GM10248 (cell line): ENCODE measurements at regions not wholly inside any gene's neighbourhood (a gene's known extent, or its start where the extent isn't known, plus 50 kb on each side); places are given as distances from the start of the nearest gene placed in this dataset.

Experiments used
- CTCF ChIA-PET: fragments of 300-600 bp; sonication (Branson Sonifier 250); formaldehyde crosslinking; extraction: SDS; loops from one replicate; lab custom pipeline; 2021; ENCODE audit warnings: antibody characterized with exemption; lab: Yijun Ruan, JAX
- POLR2A ChIA-PET: fragments of 350-650 bp; sonication (Branson Sonifier 250); formaldehyde crosslinking; extraction: SDS; loops from one replicate; lab custom pipeline; 2020; ENCODE audit warnings: antibody characterized with exemption; lab: Yijun Ruan, JAX
- DNase-seq: peaks from one replicate; pipeline ENCODE4 v3.0.0; 2012; ENCODE audit errors: extremely low spot score
- TF ChIP-seq, protein P1 (sequence below): IDR thresholded peaks from 2 replicates; pipeline ENCODE4 v1.5.1; 2012; ENCODE audit warnings: mild to moderate bottlenecking, low read depth; ENCODE audit errors: extremely low read depth, missing control alignments, control extremely low read depth

DNA sequence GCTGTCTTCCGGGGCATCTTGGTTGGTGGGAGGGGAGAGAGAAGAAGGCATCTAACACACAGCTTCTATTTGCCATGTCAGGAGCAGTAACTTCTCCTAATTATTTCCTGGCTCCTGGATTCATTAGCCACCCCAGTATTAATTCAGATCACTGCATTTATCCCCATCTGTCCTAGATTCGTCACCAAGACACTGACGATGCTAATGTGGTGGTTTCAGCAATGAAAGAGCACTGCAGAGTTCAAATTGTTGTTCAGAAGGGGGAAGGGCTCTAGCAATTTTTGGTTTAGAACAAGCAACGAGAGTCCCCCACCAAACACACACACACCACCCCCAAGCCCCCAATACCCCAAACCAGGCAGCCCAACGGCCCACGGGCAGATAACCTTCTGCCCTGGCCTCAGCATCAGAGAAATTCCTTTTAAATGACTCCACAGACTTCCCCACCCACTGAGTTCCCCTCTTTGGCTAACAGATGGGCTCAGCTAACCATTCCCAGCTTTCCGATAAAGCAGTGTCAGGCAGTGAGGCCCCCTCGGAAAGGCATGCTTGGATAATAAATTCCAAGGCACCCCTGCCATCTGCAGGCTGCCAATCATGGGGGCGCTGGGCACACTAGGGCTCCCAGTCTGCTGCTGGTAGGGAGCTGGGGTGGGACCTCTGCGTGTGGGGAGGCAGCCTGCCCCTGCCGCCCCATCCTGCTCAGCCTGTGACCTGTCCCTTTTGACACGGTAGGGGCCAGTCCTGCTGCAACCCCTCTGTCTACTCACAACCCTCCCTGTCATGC lies 453.5 kb downstream of the MIAT start:
- CTCF ChIA-PET, result no interaction called here
- DNase-seq, result no peak
- POLR2A ChIA-PET, result no interaction called here
- TF ChIP-seq, protein P1, sequence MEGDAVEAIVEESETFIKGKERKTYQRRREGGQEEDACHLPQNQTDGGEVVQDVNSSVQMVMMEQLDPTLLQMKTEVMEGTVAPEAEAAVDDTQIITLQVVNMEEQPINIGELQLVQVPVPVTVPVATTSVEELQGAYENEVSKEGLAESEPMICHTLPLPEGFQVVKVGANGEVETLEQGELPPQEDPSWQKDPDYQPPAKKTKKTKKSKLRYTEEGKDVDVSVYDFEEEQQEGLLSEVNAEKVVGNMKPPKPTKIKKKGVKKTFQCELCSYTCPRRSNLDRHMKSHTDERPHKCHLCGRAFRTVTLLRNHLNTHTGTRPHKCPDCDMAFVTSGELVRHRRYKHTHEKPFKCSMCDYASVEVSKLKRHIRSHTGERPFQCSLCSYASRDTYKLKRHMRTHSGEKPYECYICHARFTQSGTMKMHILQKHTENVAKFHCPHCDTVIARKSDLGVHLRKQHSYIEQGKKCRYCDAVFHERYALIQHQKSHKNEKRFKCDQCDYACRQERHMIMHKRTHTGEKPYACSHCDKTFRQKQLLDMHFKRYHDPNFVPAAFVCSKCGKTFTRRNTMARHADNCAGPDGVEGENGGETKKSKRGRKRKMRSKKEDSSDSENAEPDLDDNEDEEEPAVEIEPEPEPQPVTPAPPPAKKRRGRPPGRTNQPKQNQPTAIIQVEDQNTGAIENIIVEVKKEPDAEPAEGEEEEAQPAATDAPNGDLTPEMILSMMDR, result no peak

DNA sequence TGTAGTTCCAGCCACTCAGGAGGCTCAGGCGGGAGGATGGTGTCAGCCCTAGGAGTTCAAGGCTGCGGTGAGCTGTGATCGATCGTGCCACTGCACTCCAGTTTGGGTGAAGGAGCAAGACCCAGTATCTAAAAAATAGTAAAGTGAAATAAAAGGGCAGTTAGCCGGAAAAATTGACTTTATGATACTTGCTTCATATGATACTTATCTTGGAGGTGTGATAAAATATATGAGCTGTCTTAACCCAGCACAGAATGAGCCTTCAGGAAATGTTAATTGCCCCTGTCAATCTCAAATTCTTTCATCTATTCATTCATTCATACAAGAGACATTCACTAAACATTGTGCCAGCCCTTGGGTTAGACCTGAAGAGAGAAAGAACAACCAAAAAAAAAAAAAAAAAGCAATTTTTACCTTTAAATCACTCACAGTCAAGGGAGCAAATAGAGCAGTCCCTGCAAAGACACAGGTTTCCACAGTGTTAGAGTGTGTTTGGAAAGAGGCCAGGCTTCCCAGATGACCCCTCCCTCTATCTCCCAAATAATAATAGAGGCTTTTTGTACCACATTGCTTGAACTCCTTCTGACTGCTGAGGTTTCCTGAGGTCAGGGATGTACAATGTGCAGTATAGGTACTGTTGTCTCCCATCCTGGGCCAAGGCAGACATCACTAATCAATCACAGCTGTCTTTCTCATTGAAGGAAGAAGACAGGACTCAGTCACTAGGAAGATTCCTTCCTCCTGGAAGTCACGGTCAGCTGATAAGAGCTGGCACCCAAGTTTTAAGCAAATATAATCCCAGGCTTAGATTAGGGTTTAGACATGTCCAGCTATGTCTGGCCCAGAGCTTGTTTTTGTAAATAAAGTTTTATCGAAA lies 454.6 kb downstream of the MIAT start:
- ChIA-PET CTCF (no interaction called here), POLR2A (no interaction called here)
- no peak for DNase-seq
- TF ChIP-seq, protein P1, result no peak

DNA sequence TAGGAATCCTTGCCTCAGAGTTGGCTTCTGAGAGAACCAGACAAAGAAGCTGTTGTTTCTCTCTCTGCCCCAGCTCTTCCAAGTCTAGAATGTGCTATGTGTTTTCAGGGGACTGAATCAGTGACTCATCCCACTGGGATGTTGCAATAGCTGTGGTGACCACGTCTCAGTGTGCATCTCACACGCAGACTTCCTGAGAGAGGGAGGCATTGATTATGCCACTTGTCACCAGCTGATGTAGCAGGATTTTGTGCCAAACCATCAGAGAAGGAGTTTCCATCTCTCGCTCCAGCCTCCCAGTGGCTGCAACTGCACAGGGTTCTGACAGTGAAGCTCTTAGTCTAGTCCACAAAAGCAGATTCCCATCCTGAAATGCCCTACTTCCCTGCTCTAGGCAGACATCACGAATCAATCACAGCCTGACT lies 455.8 kb downstream of the MIAT start:
- ChIA-PET CTCF (no interaction called here), POLR2A (no interaction called here)
- TF ChIP-seq, protein P1, result no peak
- no peak for DNase-seq

DNA sequence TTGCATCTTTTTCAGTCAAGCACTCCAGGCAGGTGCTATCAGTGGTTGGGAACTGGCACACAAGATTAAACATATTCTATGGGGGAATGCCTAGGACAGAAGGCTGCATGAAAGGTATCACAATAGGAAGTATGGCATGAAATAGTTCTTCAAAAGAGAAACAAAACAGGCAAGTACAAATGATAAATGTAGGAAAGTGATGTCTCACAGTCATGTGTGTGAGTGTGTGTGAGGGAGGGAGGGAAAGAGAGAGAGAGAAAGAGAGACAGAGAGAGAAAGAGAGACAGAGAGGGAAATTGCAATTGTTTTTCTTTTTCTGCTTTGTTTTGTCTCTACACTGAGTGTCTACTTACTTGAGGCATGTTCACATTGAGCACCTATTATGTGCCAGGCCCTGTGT lies 456.3 kb downstream of the MIAT start:
- POLR2A ChIA-PET, result no interaction called here
- CTCF ChIA-PET, result no interaction called here
- DNase-seq, result no peak
- TF ChIP-seq, protein P1, result no peak

DNA sequence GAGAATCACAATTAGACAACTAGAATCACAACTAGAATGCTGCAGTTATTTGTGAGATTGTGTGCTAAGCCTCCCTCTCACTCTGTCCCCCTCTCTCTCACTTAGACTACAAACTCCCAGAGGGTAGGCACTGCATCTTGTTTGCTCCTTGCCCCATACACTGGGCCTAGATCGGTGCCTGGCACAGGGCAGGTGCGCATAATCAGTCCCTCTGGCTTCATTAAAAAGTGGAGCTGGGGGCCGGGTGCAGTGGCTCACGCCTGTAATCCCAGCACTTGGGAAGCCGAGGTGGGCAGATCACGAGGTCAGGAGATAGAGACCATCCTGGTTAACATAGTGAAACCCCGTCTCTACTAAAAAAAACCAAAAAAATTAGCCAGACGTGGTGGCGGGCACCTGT lies 456.8 kb downstream of the MIAT start:
- ChIA-PET POLR2A (no interaction called here), CTCF (no interaction called here)
- TF ChIP-seq, protein P1, result no peak
- no peak for DNase-seq

DNA sequence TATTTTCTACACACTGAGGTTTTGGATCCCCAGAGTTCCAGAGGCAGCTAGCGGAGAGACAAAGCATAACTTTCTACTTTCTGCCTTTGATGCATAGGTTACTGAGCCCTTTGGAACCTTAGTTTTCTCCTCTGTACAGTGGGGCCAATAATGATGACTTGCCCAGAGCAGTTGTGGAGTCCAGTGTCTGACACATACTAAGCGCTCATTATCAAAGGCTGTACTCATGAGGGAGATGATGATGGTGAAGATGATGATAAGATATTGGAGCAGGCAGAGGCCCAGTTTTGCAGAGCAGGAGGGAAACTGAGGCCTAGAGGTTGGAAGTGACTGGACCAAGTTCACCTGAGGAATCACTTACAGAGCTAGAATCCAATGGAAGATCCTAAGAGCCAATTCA lies 458.0 kb downstream of the MIAT start:
- ChIA-PET CTCF (no interaction called here), POLR2A (no interaction called here)
- TF ChIP-seq, protein P1, result no peak
- DNase-seq, result no peak
